ENCODE measurements at regions not wholly inside any gene's neighbourhood (a gene's known extent, or its start where the extent isn't known, plus 50 kb on each side); places are given as distances from the start of the nearest gene placed in this dataset.

GRCh38 chr7:55641273-55641691, 69.0 kb upstream of the VOPP1 start:
- H3K4me3 Mint-ChIP-seq: no peak overlapping the region
- peaks cover 12% of the 10 kb centered on the region for H3K27me3 Mint-ChIP-seq
- Histone ChIP-seq H3K4me3 (ENCODE audit: low read depth, low read length) (no peak overlapping the region), H3K9me3 (ENCODE audit: control insufficient read depth in 2 of 2, low read length in 2 of 2) (peaks cover 4 to 6% of the 10 kb centered on the region in 2 experiments), H3K36me3 (ENCODE audit: control insufficient read depth, insufficient read depth, low read length) (no peaks in the 10 kb centered on the region), H3K4me1 (ENCODE audit: control insufficient read depth, insufficient read depth, low read length, poor library complexity, severe bottlenecking) (peaks cover 12% of the 10 kb centered on the region), H3K27ac (ENCODE audit: insufficient read depth, low read length, poor library complexity, severe bottlenecking) (peak overlapping the region; percentile 38), H3K27me3 (ENCODE audit: control insufficient read depth, insufficient read depth, low read length) (no peaks in the 10 kb centered on the region)
- ATAC-seq (ENCODE audit: low read depth in 2 of 2) (peak; percentile 75 to 76), DNase-seq (peak; percentile 18 to 69 (median 62))
- no peaks in the 10 kb centered on the region for H3K9me3 Mint-ChIP-seq
- H3K36me3 Mint-ChIP-seq: no peaks in the 10 kb centered on the region
- H3K27ac Mint-ChIP-seq: no peak overlapping the region
- H3K4me1 Mint-ChIP-seq: peaks cover 5 to 10% (median 8%) of the 10 kb centered on the region in 4 donors

DNA sequence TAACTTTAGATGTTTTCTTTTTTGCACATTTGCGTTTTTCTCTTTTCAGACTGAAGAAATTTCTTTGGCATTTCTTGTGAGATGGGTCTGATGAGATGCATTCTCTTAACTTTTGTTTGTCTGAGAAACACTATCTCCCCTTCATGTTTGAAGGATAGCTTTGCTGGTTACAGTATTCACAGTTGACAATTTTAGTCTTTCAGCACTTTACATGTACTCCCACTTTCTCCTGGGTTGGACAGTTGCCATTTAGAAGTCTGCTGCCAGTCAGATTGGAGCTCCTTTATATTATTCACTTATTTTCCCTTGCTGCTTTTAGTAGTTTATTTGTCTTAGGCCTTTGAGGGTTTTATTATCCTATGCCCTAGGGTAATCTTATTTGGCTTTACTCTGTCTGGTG, 67.3 kb upstream of the VOPP1 start:
- H3K36me3 Mint-ChIP-seq: no peaks in the 10 kb centered on the region
- H3K36me3 ChIP-seq (ENCODE audit: control insufficient read depth, insufficient read depth, low read length): no peaks in the 10 kb centered on the region
- peaks cover 12% of the 10 kb centered on the region for H3K4me1 ChIP-seq (ENCODE audit: control insufficient read depth, insufficient read depth, low read length, poor library complexity, severe bottlenecking)
- no peak overlapping the region for H3K4me3 ChIP-seq (ENCODE audit: low read depth, low read length)
- H3K9me3 Mint-ChIP-seq: no peaks in the 10 kb centered on the region
- H3K27ac Mint-ChIP-seq: no peak overlapping the region
- DNase-seq (no peak), ATAC-seq (ENCODE audit: low read depth in 2 of 2) (no peak)
- no peak overlapping the region for H3K27ac ChIP-seq (ENCODE audit: insufficient read depth, low read length, poor library complexity, severe bottlenecking)
- H3K27me3 ChIP-seq (ENCODE audit: control insufficient read depth, insufficient read depth, low read length): no peaks in the 10 kb centered on the region
- H3K4me1 Mint-ChIP-seq: peaks cover 5 to 10% (median 8%) of the 10 kb centered on the region in 4 donors
- peaks cover 4 to 6% of the 10 kb centered on the region in 2 experiments for H3K9me3 ChIP-seq (ENCODE audit: control insufficient read depth in 2 of 2, low read length in 2 of 2)
- H3K4me3 Mint-ChIP-seq: no peak overlapping the region
- H3K27me3 Mint-ChIP-seq: peaks cover 12% of the 10 kb centered on the region

GRCh38 chr7:55629051-55629677, 56.9 kb upstream of the VOPP1 start:
- H3K27ac ChIP-seq (ENCODE audit: insufficient read depth, low read length, poor library complexity, severe bottlenecking): no peak overlapping the region
- no peaks in the 10 kb centered on the region for H3K4me1 ChIP-seq (ENCODE audit: control insufficient read depth, insufficient read depth, low read length, poor library complexity, severe bottlenecking)
- Mint-ChIP-seq H3K27ac (no peak overlapping the region), H3K4me3 (no peak overlapping the region), H3K4me1 (no peaks in the 10 kb centered on the region), H3K36me3 (no peaks in the 10 kb centered on the region), H3K27me3 (peaks cover 21% of the 10 kb centered on the region), H3K9me3 (peaks cover 0 to 6% (median 2%) of the 10 kb centered on the region in 7 donors)
- H3K27me3 ChIP-seq (ENCODE audit: control insufficient read depth, insufficient read depth, low read length): peaks cover 3% of the 10 kb centered on the region
- ATAC-seq (ENCODE audit: low read depth in 2 of 2) (no peak), DNase-seq (no peak)
- peaks cover 0 to 7% of the 10 kb centered on the region in 2 experiments for H3K9me3 ChIP-seq (ENCODE audit: control insufficient read depth in 2 of 2, low read length in 2 of 2)
- H3K4me3 ChIP-seq (ENCODE audit: low read depth, low read length): no peak overlapping the region
- H3K36me3 ChIP-seq (ENCODE audit: control insufficient read depth, insufficient read depth, low read length): no peaks in the 10 kb centered on the region

DNA sequence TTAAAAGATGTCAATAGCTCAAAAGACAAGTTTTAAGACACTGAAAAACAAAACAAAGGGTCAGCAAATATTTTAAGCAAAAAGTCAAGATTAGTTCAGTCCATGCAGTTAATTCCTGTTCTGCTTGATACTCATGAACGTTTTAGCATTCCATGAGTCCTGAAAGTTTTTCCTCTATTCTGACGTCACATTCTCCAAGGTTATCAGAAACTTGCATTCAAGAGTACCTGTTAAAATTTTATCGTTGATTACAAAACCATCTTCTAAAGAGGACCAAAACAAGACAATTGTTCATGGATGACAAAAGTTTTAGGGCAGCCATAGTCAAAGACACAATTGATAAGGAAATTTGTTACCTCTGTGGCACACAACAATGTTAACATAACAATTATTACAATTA, 52.5 kb upstream of the VOPP1 start:
- H3K9me3 ChIP-seq (ENCODE audit: control insufficient read depth in 2 of 2, low read length in 2 of 2): peaks cover 0 to 7% of the 10 kb centered on the region in 2 experiments
- ATAC-seq (ENCODE audit: low read depth in 2 of 2) (no peak), DNase-seq (no peak)
- peaks cover 28% of the 10 kb centered on the region for H3K27me3 Mint-ChIP-seq
- H3K36me3 Mint-ChIP-seq: no peaks in the 10 kb centered on the region
- H3K27ac Mint-ChIP-seq: no peak overlapping the region
- H3K4me1 ChIP-seq (ENCODE audit: control insufficient read depth, insufficient read depth, low read length, poor library complexity, severe bottlenecking): no peaks in the 10 kb centered on the region
- H3K27ac ChIP-seq (ENCODE audit: insufficient read depth, low read length, poor library complexity, severe bottlenecking): no peak overlapping the region
- H3K36me3 ChIP-seq (ENCODE audit: control insufficient read depth, insufficient read depth, low read length): no peaks in the 10 kb centered on the region
- peaks cover 0 to 7% (median 2%) of the 10 kb centered on the region in 7 donors for H3K9me3 Mint-ChIP-seq
- H3K4me3 Mint-ChIP-seq: no peak overlapping the region
- peaks cover 6% of the 10 kb centered on the region for H3K27me3 ChIP-seq (ENCODE audit: control insufficient read depth, insufficient read depth, low read length)
- H3K4me3 ChIP-seq (ENCODE audit: low read depth, low read length): no peak overlapping the region
- H3K4me1 Mint-ChIP-seq: no peaks in the 10 kb centered on the region

DNA sequence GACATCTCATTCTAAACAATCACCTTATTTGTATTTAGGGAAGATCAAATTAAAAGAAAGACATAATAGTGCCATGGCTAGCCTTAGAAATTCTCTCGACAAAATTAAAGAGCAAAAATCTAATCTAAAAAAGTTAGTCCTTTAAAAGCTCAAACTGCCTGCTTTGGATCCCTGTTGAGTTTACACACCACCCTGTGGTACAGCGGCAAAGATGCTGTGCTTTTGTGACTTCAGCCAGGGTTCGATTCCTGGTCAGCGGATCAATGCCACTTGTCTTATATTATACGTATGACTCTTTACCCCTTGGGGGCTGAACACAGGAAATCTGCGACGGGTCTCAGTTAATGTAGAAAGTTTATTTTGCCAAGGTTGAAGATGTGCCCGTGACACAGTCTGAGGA, 51.3 kb upstream of the VOPP1 start:
- Histone ChIP-seq H3K27ac (ENCODE audit: insufficient read depth, low read length, poor library complexity, severe bottlenecking) (no peak overlapping the region), H3K27me3 (ENCODE audit: control insufficient read depth, insufficient read depth, low read length) (peaks cover 6% of the 10 kb centered on the region), H3K36me3 (ENCODE audit: control insufficient read depth, insufficient read depth, low read length) (no peaks in the 10 kb centered on the region), H3K9me3 (ENCODE audit: control insufficient read depth in 2 of 2, low read length in 2 of 2) (peaks cover 0 to 7% of the 10 kb centered on the region in 2 experiments), H3K4me3 (ENCODE audit: low read depth, low read length) (no peak overlapping the region), H3K4me1 (ENCODE audit: control insufficient read depth, insufficient read depth, low read length, poor library complexity, severe bottlenecking) (no peaks in the 10 kb centered on the region)
- Mint-ChIP-seq H3K9me3 (peaks cover 0 to 17% (median 2%) of the 10 kb centered on the region in 7 donors), H3K4me1 (no peaks in the 10 kb centered on the region), H3K27ac (no peak overlapping the region), H3K4me3 (no peak overlapping the region), H3K36me3 (no peaks in the 10 kb centered on the region), H3K27me3 (peaks cover 25% of the 10 kb centered on the region)
- DNase-seq (no peak), ATAC-seq (ENCODE audit: low read depth in 2 of 2) (no peak)

GRCh38 chr7:55622241-55622640, 49.9 kb upstream of the VOPP1 start:
- Histone ChIP-seq H3K4me3 (ENCODE audit: low read depth, low read length) (no peak overlapping the region), H3K4me1 (ENCODE audit: control insufficient read depth, insufficient read depth, low read length, poor library complexity, severe bottlenecking) (no peaks in the 10 kb centered on the region), H3K36me3 (ENCODE audit: control insufficient read depth, insufficient read depth, low read length) (no peaks in the 10 kb centered on the region), H3K27ac (ENCODE audit: insufficient read depth, low read length, poor library complexity, severe bottlenecking) (no peak overlapping the region), H3K9me3 (ENCODE audit: control insufficient read depth in 2 of 2, low read length in 2 of 2) (peaks cover 3 to 5% of the 10 kb centered on the region in 2 experiments), H3K27me3 (ENCODE audit: control insufficient read depth, insufficient read depth, low read length) (peaks cover 7% of the 10 kb centered on the region)
- DNase-seq: no peak
- Mint-ChIP-seq H3K9me3 (peaks cover 1 to 16% (median 7%) of the 10 kb centered on the region in 7 donors), H3K36me3 (no peaks in the 10 kb centered on the region), H3K27me3 (peaks cover 25% of the 10 kb centered on the region), H3K4me1 (no peaks in the 10 kb centered on the region), H3K27ac (no peak overlapping the region), H3K4me3 (no peak overlapping the region)
- ATAC-seq (ENCODE audit: low read depth in 2 of 2): no peak
